HCT116 (cell line): ENCODE measurements at regions not wholly inside any gene's neighbourhood (a gene's known extent, or its start where the extent isn't known, plus 50 kb on each side); places are given as distances from the start of the nearest gene placed in this dataset.

Experiments used
- ATAC-seq: fragments of 200-7000 bp; cut with Tn5 transposase; 2 replicates; pipeline ENCODE4 v1.9.1; 2020; ENCODE audit warnings: mild to moderate bottlenecking, moderate library complexity
- BruUV-seq: library from RNA; stranded (reverse); fragments of 400-500 nt; replicated peaks from 2 replicates; lab custom pipeline; 2021; lab: Mats Ljungman, UMichigan
- CTCF ChIA-PET: fragments of 300-600 bp; sonication (Branson Sonifier 250); formaldehyde crosslinking; loops from one replicate; lab custom pipeline; 2021; ENCODE audit warnings: antibody characterized with exemption; lab: Charles Lee
- POLR2A ChIA-PET: fragments of 300-600, 350-600 bp; sonication (Branson Sonifier 250); formaldehyde crosslinking; loops from one replicate; lab custom pipeline; 2021; ENCODE audit warnings: antibody characterized with exemption; lab: Charles Lee
- RAD21 ChIA-PET, 2 experiments: fragments of 300-600 bp; sonication (Branson Sonifier 250); formaldehyde crosslinking; loops; one replicate each; lab custom pipeline; 2023; ENCODE audit warnings: low total read pairs in 2 of 2; ENCODE audit not compliant: uncharacterized antibody in 2 of 2, unreplicated experiment in 2 of 2, low non-redundant PET in 1 of 2; lab: Charles Lee
- DNase-seq: peaks from one replicate; pipeline ENCODE4 v3.0.0-alpha.2; 2010; ENCODE audit warnings: low read depth, low spot score
- H2AFZ ChIP-seq: fragments of 200-600 bp; shearing (Covaris generic), sonication (generic); 2 replicates; pipeline ENCODE4 v1.6.1; 2017; ENCODE audit warnings: low read depth, mixed run types, mixed read lengths, antibody characterized with exemption, low read length; ENCODE audit not compliant: poor library complexity, severe bottlenecking
- H3K27ac ChIP-seq: 2 replicates; pipeline ENCODE4 v1.5.1; 2012; ENCODE audit warnings: low read depth, low read length
- H3K27me3 ChIP-seq: fragments of 200-600 bp; sonication (generic); 2 replicates; pipeline ENCODE4 v1.6.1; 2016; ENCODE audit warnings: mixed run types, low read length, mixed read lengths; ENCODE audit not compliant: insufficient read depth
- H3K36me3 ChIP-seq, 2 experiments: fragments of 200-500 bp in 1 of 2; fragments of 200-600 bp in 1 of 2; sonication (Bioruptor generic) in 1 of 2; sonication (generic) in 1 of 2; 2 replicates each; pipeline versions ENCODE4 v1.5.1 to v1.6.1; 2014 to 2016; ENCODE audit warnings: low read length in 2 of 2, inconsistent platforms in 1 of 2, mixed read lengths in 1 of 2, mixed run types in 1 of 2; ENCODE audit not compliant: insufficient read depth in 2 of 2, control insufficient read depth in 1 of 2
- H3K4me1 ChIP-seq, 2 experiments: fragments of 200-600 bp in 1 of 2; sonication (generic) in 1 of 2; 2 replicates each; pipeline versions ENCODE4 v1.5.1 to v1.6.1; 2012 to 2017; ENCODE audit warnings: low read length in 2 of 2, inconsistent platforms in 1 of 2, mild to moderate bottlenecking in 1 of 2, mixed read lengths in 1 of 2, mixed run types in 1 of 2, moderate library complexity in 1 of 2; ENCODE audit not compliant: insufficient read depth in 2 of 2, control insufficient read depth in 1 of 2
- H3K4me2 ChIP-seq: fragments of 200-600 bp; sonication (generic); 2 replicates; pipeline ENCODE4 v1.6.1; 2017; ENCODE audit warnings: mixed run types, low read length, mixed read lengths
- H3K4me3 ChIP-seq, 2 experiments: fragments of 200-600 bp in 1 of 2; sonication (generic) in 1 of 2; replicated peaks in 1 of 2; 2 replicates each; pipeline ENCODE4 v1.5.1; 2011 to 2016; ENCODE audit warnings: low read length in 2 of 2, control low read depth in 1 of 2, low read depth in 1 of 2, mild to moderate bottlenecking in 1 of 2, mixed read lengths in 1 of 2, mixed run types in 1 of 2
- H3K79me2 ChIP-seq: fragments of 200-600 bp; sonication (generic); 2 replicates; pipeline ENCODE4 v1.6.1; 2017; ENCODE audit warnings: mild to moderate bottlenecking, mixed run types, low read length, moderate library complexity, mixed read lengths; ENCODE audit not compliant: insufficient read depth
- H3K9ac ChIP-seq: fragments of 200-600 bp; sonication (generic); 2 replicates; pipeline ENCODE4 v1.6.1; 2016; ENCODE audit warnings: low read length, mixed read lengths
- H3K9me2 ChIP-seq: fragments of 200-600 bp; sonication (generic), shearing (Covaris generic); 2 replicates; pipeline ENCODE4 v1.6.1; 2017; ENCODE audit warnings: mixed run types, mild to moderate bottlenecking, moderate library complexity; ENCODE audit not compliant: insufficient read depth
- H3K9me3 ChIP-seq, 2 experiments: fragments of 200-500 bp in 1 of 2; fragments of 200-600 bp in 1 of 2; sonication (Bioruptor generic) in 1 of 2; sonication (generic) in 1 of 2; 2 replicates each; pipeline ENCODE4 v1.6.1; 2014 to 2017; ENCODE audit warnings: low read length in 2 of 2, mixed read lengths in 2 of 2, inconsistent platforms in 1 of 2, low read depth in 1 of 2, mild to moderate bottlenecking in 1 of 2, mixed run types in 1 of 2, moderate library complexity in 1 of 2; ENCODE audit not compliant: control insufficient read depth in 1 of 2, insufficient read depth in 1 of 2
- H4K20me1 ChIP-seq: fragments of 200-600 bp; sonication (generic), shearing (Covaris generic); 2 replicates; pipeline ENCODE4 v1.6.1; 2017; ENCODE audit warnings: mixed run types, mild to moderate bottlenecking, moderate library complexity; ENCODE audit not compliant: insufficient read depth
- CBX3 ChIP-seq: IDR thresholded peaks from 2 replicates; pipeline ENCODE4 v1.6.1; 2012; ENCODE audit warnings: low read depth
- CEBPB ChIP-seq: IDR thresholded peaks from 2 replicates; pipeline ENCODE4 v1.6.1; 2012; ENCODE audit warnings: low read depth
- EGR1 ChIP-seq: IDR thresholded peaks from 2 replicates; pipeline ENCODE4 v1.6.1; 2012; ENCODE audit warnings: low read depth
- ELF1 ChIP-seq: IDR thresholded peaks from 2 replicates; pipeline ENCODE4 v1.6.1; 2012; ENCODE audit warnings: low read depth, borderline replicate concordance
- EZH2 ChIP-seq: fragments of 200-600 bp; sonication (generic); IDR thresholded peaks from 2 replicates; pipeline ENCODE4 v1.6.1; 2017; ENCODE audit warnings: antibody characterized with exemption, mixed run types
- FOSL1 ChIP-seq: IDR thresholded peaks from 2 replicates; pipeline ENCODE4 v1.6.1; 2012; ENCODE audit warnings: low read depth
- JUND ChIP-seq: IDR thresholded peaks from 2 replicates; pipeline ENCODE4 v1.6.1; 2012
- POLR2A ChIP-seq: IDR thresholded peaks from 2 replicates; pipeline ENCODE4 v1.7.0; 2011; ENCODE audit warnings: borderline replicate concordance; ENCODE audit not compliant: insufficient read depth, insufficient read length; ENCODE audit errors: extremely low read depth
- POLR2AphosphoS5 ChIP-seq: IDR thresholded peaks from 2 replicates; pipeline ENCODE4 v1.6.1; 2011; ENCODE audit warnings: mild to moderate bottlenecking, low read depth, low read length, moderate library complexity
- RAD21 ChIP-seq: IDR thresholded peaks from 2 replicates; pipeline ENCODE4 v1.6.1; 2012; ENCODE audit warnings: low read depth, mild to moderate bottlenecking
- SIN3A ChIP-seq: IDR thresholded peaks from 2 replicates; pipeline ENCODE4 v1.6.1; 2012; ENCODE audit warnings: low read depth
- SP1 ChIP-seq: IDR thresholded peaks from 2 replicates; pipeline ENCODE4 v1.6.1; 2012; ENCODE audit warnings: low read depth
- TCF7L2 ChIP-seq: IDR thresholded peaks from 2 replicates; pipeline ENCODE4 v1.7.0; 2011; ENCODE audit warnings: borderline replicate concordance, inconsistent platforms; ENCODE audit not compliant: insufficient read depth, insufficient read length; ENCODE audit errors: extremely low read depth
- ZFX ChIP-seq: fragments of 450-650 bp; IDR thresholded peaks from 2 replicates; pipeline ENCODE4 v1.6.1; 2017
- ZNF274 ChIP-seq: fragments of 200-500 bp; sonication (Bioruptor generic); IDR thresholded peaks from 2 replicates; pipeline ENCODE4 v1.6.1; 2014; ENCODE audit warnings: mild to moderate bottlenecking, low read depth, low read length, inconsistent platforms
- intact Hi-C: fragments of 100-400 bp; cut with micrococcal nuclease; formaldehyde crosslinking; loops from 2 replicates; pipeline ENCODE4 v1.10.0; 2022
- TF ChIP-seq, protein P1 (sequence below): IDR thresholded peaks from 2 replicates; pipeline ENCODE4 v1.6.1; 2012
- TF ChIP-seq, protein P2 (sequence below): IDR thresholded peaks from 2 replicates; pipeline ENCODE4 v1.6.1; 2011; ENCODE audit warnings: mild to moderate bottlenecking, low read length, moderate library complexity; ENCODE audit not compliant: insufficient replicate concordance; ENCODE audit errors: extremely low read depth

DNA sequence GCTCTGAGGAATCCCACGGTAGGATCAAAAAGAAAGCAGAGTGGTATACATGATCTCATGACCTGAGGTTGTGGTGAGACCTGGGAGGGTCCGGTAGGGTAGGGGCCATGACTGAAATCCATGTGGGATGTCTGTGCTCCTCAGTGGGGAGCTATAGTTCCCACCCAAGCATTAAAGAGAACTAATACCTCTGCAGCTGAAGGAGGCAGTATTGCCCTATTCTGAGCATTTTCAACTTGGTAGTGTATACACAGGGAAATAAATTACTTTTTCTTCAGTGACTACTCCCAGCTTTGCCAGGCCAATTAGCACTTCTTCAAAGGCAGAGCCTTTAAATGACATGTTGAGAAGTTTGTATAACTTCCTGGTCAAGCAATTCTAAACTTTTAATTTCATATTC is 613.8 kb downstream of the KCNH5 start (continued):
- TF ChIP-seq, protein P1, sequence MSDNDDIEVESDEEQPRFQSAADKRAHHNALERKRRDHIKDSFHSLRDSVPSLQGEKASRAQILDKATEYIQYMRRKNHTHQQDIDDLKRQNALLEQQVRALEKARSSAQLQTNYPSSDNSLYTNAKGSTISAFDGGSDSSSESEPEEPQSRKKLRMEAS, result no peak
- TF ChIP-seq EGR1, result no peak

DNA sequence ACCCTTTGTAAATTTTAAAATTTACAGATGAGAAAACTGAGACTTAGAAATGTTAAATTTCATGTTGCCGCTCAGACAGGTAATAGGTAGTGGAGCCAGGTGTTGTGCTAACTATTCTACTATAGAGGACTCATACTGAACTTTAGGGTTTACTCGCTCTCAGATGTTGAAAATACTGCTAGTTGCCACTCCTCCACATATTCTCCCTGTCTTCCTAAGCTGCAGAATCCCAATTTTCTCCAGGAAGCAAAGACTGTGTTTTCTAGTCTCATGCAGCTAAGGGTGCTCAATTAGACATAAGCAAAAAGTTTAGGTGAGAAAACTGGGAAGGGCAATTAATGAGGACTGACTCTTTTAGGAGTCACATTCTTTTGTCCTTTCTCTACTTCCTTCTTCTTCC is 612.3 kb downstream of the KCNH5 start:
- ATAC-seq (no peak), DNase-seq (no peak)
- ChIA-PET CTCF (no interaction called here), POLR2A (no interaction called here), RAD21 (no interaction called here)
- no peaks in the 10 kb centered on the region for H3K79me2 ChIP-seq
- TF ChIP-seq POLR2A, result no peak
- TF ChIP-seq, protein P2, sequence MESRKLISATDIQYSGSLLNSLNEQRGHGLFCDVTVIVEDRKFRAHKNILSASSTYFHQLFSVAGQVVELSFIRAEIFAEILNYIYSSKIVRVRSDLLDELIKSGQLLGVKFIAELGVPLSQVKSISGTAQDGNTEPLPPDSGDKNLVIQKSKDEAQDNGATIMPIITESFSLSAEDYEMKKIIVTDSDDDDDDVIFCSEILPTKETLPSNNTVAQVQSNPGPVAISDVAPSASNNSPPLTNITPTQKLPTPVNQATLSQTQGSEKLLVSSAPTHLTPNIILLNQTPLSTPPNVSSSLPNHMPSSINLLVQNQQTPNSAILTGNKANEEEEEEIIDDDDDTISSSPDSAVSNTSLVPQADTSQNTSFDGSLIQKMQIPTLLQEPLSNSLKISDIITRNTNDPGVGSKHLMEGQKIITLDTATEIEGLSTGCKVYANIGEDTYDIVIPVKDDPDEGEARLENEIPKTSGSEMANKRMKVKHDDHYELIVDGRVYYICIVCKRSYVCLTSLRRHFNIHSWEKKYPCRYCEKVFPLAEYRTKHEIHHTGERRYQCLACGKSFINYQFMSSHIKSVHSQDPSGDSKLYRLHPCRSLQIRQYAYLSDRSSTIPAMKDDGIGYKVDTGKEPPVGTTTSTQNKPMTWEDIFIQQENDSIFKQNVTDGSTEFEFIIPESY, result no peak
- TF ChIP-seq ELF1, result no peak
- TF ChIP-seq ZNF274, result no peak
- TF ChIP-seq, protein P1, result no peak
- TF ChIP-seq EGR1, result no peak
- TF ChIP-seq SP1, result no peak
- no peak for TF ChIP-seq ZFX
- no peak for TF ChIP-seq CBX3
- TF ChIP-seq FOSL1, result no peak
- TF ChIP-seq RAD21, result no peak
- no peak for TF ChIP-seq SIN3A
- no peak for TF ChIP-seq EZH2
- no peak for TF ChIP-seq TCF7L2
- no peak for TF ChIP-seq JUND
- TF ChIP-seq CEBPB, result no peak
- no peak for TF ChIP-seq POLR2AphosphoS5
- no peaks in the 10 kb centered on the region for H3K27me3 ChIP-seq
- no TSS peak for BruUV-seq
- H4K20me1 ChIP-seq, result no peaks in the 10 kb centered on the region
- H3K9me3 ChIP-seq, result peaks cover 10 to 16% of the 10 kb centered on the region in 2 experiments; a peak in 2 of 4 replicates
- no peak overlapping the region for H3K27ac ChIP-seq
- H3K9me2 ChIP-seq, result no peaks in the 10 kb centered on the region
- H3K9ac ChIP-seq, result no peak overlapping the region
- H3K36me3 ChIP-seq, result no peaks in the 10 kb centered on the region
- no peak overlapping the region for H2AFZ ChIP-seq
- intact Hi-C loops, result no loop called here
- no peak overlapping the region for H3K4me3 ChIP-seq
- no peaks in the 10 kb centered on the region for H3K4me1 ChIP-seq
- H3K4me2 ChIP-seq, result no peak overlapping the region
